GM21360 (cell line): ENCODE measurements at regions not wholly inside any gene's neighbourhood (a gene's known extent, or its start where the extent isn't known, plus 50 kb on each side); places are given as distances from the start of the nearest gene placed in this dataset.
"Not testable (repeated sequence)": the region's sequence is repeated elsewhere in the genome, so short reads cannot be mapped to it uniquely, and the experiment has no call there.

Source experiments
- ATAC-seq: cut with Tn5 transposase; IDR thresholded peaks from one replicate; pipeline ENCODE4 v1.9.1; 2021; ENCODE audit warnings: mild to moderate bottlenecking, moderate library complexity; ENCODE audit not compliant: unreplicated experiment

GRCh38 chr5:126677121-126677520 lies 76.4 kb downstream of the PHAX start:
- ATAC-seq, result no peak

DNA sequence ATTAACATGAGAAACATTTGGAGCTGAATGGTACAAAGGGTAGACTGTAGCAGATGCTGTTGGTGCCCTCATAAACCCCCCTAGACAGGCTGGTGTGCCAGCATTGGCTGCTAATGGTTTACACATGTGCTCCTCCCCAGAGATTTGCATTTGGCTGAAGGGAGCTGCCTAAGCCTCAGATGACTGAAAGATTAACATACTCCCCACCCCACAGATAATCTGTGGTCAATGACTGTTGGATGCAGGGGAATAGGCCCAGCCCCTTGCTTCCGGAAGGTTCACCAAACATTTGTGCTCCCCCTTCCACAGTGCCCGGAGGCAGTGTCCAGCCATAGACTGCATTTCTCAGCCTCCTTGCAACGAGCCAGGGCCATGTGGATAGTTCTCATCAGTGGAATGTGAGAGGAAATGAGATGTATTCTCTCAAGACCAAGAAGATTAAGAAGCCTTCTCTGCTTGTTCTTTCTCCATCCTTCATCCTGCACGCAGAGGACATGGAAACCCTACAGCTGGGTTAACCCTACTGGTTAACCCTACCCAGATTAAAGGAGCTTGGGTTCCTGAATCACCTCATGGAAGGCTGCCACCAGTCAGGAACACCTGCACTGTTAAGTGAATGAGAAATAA lies 79.6 kb downstream of the PHAX start:
- ATAC-seq, result peak; percentile 55

GRCh38 chr5:126681314-126681713 lies 80.6 kb downstream of the PHAX start:
- ATAC-seq, result not testable (repeated sequence)

DNA sequence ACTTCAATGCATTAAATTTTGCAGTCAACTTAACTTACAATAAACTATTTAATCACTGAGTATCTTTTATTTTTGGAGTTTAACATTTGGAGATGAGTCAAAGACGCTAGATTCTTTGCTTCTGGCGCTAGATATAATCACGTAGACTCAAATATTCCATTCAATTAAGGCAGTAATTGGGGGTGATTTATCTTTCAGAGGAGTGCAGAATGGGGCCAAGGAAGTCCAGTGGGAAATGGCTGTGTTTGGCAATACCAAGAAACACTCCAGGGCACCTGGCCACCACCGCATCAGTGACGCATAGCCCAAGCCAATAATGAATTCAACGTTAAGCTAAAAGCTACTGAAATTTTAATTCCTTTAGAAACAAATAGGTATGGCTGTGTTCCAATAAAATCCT lies 81.2 kb downstream of the PHAX start:
- no peak for ATAC-seq

GRCh38 chr5:126682856-126683255 lies 82.1 kb downstream of the PHAX start:
- ATAC-seq, result no peak

DNA sequence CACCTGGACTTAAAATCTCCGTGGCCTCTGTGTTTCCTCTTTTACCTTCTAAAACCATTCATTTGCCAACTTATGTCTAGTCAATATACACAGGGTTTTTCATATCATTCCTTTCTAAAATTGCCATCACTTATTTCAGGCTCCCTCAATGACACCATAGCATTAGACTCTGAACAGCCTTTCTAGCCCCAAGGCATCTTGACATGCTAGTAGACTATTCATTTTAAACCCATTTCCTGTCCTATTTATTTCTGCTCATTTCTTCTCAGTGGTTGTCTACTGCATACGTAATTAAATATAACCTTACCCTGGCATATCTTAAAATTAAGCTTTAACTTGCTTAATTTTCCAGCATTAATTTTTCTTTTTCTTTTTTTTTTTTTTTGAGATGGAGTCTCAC lies 83.2 kb downstream of the PHAX start:
- ATAC-seq, result no peak

GRCh38 chr5:126684656-126685442 lies 84.1 kb downstream of the PHAX start:
- ATAC-seq, result not testable (repeated sequence)

DNA sequence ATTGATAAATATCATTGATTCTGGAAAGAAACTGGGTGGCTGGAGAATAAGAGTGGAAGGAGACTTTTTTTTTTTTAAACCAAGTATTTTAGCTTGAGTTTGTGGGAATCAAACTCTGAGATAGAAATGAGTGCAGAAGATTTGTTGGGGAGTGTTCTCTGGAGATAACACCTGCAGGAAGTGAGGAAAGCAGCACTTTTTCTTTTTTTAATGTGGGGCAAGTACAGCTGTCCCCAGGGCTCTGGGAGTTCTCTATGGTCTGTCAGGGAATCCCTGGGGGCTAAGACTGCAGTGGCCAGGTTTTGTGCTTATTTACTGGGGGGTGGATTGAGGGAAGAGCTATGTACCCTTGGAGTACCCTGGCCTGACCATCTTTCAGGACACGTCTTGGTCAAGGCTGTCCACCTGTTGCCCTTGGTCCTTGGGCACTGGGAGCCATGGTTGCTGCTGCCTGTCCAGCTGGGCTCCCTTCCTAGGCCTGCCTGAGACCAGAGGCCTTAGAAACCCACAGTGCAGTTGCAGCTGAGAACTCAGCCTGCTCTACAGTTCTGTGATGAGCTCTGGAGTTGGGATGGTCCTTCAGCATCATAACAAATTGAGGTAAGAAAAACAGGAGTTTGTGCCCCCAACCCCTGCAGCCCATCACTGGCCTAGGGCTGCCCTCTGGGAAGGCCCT lies 85.8 kb downstream of the PHAX start:
- ATAC-seq, result peak; percentile 45

DNA sequence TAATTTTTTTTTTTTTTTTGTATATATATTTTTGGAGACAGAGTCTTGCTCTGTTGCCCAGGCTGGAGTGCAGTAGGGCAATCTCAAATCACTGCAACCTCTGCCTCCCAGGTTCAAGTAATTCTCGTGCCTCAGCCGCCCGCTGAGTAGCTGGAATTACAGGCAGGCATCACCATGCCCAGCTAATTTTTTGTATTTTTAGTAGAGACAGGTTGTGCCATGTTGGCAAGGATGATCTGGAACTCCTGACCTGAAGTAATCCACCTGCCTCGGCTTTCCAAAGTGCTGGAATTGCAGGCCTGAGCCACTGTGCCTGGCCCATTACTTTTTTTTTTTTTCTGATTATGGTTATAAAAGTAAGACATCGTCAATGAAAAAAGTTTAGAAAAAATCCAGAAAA lies 84.0 kb upstream of the LMNB1 start:
- no peak for ATAC-seq

- no peak for ATAC-seq
These were observed 83.1 kb upstream of the LMNB1 start for GRCh38 chr5:126693806-126694205.

DNA sequence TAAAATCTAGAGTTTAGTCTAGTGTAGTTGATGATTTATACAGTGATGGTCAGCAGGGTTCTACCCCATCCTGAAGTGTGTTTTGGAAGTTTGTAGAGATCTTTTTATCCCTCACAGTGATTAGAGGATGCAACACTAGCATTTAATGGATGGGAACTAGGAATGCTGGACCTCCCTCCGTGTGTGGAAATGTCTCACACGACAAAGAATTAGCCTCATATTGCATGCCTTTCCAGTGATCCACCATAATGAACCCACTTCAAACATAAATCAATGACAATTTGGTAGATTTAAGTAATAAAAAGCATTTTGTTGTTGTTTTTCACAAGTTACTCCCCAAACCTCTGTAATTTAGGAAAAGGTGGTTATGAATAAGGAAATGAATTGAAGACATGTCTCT lies 82.5 kb upstream of the LMNB1 start:
- ATAC-seq, result no peak

GRCh38 chr5:126695091-126695490 lies 81.8 kb upstream of the LMNB1 start:
- no peak for ATAC-seq

GRCh38 chr5:126707080-126707479 lies 69.9 kb upstream of the LMNB1 start:
- no peak for ATAC-seq

- ATAC-seq, result no peak
These were observed 61.2 kb upstream of the LMNB1 start for GRCh38 chr5:126715765-126716164.

GRCh38 chr5:126716861-126717260 lies 60.1 kb upstream of the LMNB1 start:
- ATAC-seq, result no peak

DNA sequence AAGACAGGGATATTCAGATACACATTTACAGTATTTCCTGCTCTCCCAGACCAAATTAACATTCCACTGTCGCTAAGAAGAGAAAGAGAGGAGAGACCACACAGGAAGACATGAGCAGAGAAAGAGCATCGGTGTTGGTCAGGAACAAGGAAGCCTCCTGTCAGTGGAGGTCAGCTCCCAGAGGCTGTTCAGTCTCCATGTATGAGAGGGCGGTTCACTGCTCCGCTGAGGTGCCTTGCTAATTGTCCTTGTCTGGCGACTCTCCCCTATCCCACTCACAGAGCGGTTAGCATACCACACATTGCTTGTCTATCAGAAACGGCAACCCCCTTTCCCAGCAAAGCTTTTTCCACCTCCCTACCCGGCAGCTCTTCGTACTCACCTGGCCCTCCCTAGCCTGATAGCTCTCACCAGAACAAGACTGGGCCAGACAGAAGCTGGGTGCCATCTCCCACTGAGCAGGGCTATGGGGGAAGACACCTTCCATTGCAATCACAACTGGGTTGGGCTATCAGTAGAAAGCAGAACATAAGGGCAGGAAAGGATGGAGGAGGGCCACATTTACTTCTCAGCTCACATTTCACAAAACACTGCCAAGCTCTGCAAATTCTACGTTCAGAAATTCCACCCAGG lies 58.6 kb upstream of the LMNB1 start:
- no peak for ATAC-seq

DNA sequence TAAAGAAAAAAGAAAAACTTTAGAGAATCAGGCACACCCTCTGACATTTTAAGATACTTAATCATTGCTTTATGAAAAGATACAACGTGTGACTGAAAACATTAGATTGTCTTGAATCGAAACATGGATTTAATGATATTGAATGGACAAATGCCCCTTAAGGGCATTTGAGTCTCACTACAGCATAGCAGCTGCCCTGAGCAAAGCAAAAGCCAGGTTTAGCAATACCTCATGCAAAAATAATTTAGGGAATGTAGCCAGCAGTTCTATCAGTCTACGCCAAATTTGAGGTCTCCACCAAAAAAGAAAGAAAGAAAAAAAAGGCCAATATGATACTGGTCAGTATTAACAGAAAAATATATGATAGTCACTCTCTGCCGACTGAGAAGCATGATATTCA lies 56.6 kb upstream of the LMNB1 start:
- no peak for ATAC-seq

DNA sequence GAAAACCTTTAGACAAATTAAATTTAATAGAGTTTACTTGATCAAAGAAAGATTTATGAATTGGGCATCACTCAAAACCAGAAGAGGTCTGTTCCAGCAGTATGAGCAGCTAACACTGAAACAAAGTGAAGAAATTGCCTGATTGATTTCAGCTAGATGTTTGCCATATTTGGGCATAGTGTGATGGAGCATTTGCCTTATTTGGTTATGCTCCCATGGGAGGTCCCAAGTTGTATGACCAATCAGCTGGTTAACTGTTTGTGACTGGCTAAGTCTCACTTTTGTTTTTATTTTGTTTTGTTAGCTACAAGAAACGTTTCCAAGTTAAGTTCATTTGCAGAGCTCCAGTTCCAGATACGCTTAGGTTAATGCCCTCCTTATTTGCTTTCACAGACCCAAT lies 53.3 kb upstream of the LMNB1 start:
- no peak for ATAC-seq
